Activated CD8-positive, alpha-beta memory T cell treated with anti-CD3 and anti-CD28 coated beads for 4 hours (primary cell): ENCODE measurements at regions not wholly inside any gene's neighbourhood (a gene's known extent, or its start where the extent isn't known, plus 50 kb on each side); places are given as distances from the start of the nearest gene placed in this dataset.
"Not testable (repeated sequence)": the region's sequence is repeated elsewhere in the genome, so short reads cannot be mapped to it uniquely, and the experiment has no call there.

Experiments used
- DNase-seq, 2 donors: peaks; one replicate each; pipeline ENCODE4 v3.0.0-alpha.2; 2020; ENCODE audit warnings: low read depth in 2 of 2

DNA sequence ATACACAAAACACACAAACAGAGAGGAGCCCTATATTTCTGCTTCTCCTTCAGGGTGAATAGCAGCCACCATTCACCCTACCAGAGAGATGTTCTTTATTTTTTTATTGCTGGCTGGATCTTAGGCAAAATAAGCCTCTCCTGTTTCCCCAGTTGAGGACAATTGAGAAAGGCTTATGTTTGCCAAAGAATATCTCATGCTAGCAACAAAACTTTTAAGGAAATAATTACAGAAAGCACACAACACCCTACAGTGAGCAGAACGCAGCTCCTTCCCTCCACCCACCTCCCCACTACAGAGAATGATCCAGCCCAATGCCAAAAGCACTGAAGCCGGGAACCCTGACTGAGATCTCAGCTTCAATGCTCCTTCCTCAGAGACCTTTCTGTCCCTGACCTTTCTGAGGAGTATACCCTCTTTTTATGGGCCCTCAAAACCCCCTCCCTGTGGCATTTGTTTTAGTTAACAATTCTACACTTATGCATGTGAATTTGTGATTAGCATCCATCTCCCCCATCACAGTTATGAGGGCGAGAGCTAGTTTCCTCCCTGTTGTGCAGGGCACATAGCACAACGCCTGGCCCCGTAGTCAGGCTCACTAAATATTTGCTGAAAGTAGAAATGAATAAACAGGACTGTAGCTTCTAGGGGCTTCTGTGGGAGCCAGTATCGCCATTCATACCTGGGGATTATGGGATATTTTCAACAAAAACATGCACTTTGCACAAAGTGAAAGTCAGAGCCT is 491.6 kb upstream of the CDH4 start:
- DNase-seq: no peak

DNA sequence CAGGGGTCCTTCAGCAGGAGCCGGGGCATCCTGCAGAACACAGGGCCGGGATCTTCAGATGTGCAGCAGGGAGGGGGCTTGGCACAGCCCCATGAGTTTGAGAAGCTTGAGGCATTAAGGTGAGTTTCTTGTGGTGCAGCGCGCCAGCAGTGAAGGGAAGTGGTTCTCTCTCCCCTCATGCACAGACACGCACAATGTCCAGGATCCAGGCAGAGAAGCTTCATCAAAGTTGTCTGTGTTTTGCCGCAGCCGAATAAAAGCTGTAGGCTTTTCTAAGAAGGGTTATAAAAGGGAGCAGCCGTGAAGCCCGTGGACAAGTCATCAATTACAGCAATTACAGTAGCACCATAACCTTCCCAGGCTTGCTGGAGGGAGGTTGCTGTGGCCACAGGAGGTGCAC is 491.0 kb upstream of the CDH4 start:
- no peak for DNase-seq

- no peak for DNase-seq
Observed at GRCh38 chr20:60762386-60762785, 489.7 kb upstream of the CDH4 start.

DNA sequence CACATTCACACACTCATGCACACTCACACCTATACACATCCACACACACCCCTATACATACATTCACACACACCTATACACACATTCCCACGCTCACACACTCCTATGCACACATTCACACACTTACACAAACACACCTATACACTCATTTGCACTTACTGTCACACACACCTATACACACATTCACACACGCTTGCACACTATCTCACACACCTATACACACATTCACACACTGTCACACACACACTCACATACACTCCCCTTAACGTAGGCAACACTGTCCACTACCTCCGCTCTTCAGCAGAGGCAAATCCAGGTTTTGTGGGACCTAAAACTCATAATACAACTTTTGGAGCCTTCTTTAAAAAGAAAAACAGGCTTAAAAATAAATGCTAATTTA is 487.7 kb upstream of the CDH4 start:
- DNase-seq: no peak

GRCh38 chr20:60764771-60765170 is 487.3 kb upstream of the CDH4 start:
- no peak for DNase-seq

- no peak for DNase-seq
Observed at GRCh38 chr20:60765821-60766403, 486.1 kb upstream of the CDH4 start.

GRCh38 chr20:60768216-60768615 is 483.8 kb upstream of the CDH4 start:
- no peak for DNase-seq

DNA sequence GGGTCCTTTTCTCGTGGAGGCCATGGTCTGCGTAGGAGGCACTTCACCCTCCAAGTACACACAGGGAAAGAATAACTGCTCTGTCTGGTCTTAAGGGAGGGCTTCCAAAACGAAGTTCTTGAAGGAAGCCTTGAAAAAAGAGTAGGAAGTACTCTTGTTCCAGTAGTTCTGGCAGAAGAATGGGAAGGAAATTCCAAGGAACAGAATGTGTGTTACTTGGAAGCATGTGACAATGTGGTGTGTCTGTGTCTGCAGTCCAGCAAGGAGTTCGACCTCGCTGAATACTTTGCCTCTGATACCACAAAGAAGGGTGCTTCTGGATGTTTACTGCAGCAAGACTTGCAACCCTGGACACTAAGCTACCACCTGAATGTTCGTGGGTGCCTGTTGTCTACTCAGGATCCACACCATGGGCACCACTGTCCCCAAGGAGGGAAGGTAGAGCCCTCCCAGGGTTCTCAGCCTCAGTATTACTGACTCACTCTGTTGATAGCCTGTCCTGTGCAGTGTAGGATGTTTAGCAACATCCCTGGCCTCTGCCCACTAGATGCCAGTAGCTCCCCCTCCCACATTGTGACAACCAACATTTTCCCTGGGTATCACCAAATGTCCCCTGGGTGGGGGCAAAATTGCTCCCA is 471.6 kb upstream of the CDH4 start:
- DNase-seq: no peak

DNA sequence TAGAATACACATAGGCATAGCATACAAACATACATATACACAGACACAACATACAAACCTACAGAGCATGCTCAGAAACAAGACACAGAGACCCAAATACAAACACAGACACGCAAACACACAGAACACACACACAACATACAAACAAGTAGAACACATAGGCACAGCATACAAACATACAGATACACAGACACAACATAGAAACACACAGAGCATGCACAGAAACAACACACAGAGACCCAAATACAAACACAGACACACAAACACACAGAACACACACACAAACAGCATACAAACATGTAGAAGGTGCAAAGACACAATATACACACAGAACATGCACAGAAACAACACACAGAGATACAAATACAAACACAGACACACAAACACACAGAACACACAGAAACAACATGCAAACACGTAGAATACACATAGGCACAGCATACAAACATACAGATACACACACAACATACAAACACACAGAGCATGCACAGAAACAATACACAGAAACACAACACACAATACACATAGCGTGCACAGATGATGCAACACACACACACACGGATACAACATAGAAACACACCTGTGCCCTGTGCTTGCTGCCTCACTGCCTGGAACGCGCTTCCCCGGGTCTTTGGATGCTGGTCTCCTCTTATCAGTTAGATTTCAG is 469.0 kb upstream of the CDH4 start:
- DNase-seq: no peak

- no peak for DNase-seq
Observed at GRCh38 chr20:60785301-60785700, 466.8 kb upstream of the CDH4 start.

DNA sequence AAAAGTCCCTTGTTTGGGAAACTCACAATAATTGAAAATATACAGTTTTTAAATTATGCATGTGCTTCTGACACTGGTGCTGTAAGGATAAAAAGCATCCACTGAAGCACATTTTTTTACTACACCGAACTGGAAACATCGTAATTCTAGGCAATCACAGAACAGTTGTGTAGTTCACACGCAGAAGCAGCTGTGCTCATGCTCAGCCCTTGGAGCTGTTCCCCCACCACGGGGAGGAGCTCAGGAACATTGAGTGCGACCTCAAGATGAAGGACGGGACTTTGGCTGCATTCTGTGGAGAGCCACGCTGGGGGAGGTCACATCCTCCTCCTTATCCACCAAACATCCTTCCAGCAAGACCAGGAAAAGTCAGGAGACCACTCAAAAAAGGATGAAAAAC is 466.3 kb upstream of the CDH4 start:
- DNase-seq: no peak

DNA sequence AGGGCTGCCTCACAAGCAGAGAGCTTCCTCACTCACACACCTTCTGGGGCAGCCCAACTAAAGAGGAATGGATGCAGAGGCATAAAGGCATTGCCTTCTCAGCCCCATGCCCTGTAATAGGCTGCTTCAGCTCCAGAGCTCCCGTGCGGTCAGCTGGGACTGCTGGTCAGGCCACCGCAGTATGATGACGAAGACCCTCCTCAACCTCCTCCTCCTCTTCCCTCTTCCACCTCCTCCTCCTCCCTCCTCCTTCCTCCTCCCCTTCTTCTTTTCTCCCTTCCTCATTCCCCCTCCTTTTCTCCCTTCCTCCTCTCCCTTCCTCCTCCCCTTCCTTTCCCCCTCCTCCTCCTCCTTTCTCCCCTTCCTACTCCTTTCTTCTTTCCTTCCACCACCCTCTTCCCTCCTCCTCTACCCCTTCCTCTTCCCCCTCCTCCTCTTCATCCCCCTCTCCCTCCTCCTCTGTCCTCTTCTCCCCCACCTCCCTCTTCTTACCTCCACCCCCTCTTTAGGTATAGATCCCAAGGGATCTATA is 465.3 kb upstream of the CDH4 start:
- DNase-seq: no peak

DNA sequence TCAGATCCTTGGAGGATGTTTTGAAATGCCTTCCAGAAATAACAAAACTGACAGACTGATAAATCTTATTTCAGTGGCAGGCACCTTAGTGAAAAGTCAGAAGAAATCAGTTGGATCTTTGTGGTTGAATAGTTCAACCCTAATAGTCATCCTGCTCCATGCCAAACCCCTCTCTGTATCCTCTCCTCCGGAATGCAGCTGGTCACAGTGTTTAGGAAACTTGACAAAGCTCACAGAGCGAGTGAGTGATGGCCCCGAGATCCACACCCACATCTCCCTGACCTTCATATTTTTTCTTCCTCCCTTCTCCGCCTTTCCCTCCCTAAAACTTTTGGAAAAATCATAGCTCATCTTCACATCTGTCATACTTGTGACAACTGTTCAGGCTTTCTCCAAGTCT is 464.8 kb upstream of the CDH4 start:
- no peak for DNase-seq

GRCh38 chr20:60788070-60788469 is 464.0 kb upstream of the CDH4 start:
- no peak for DNase-seq

- no peak for DNase-seq
Observed at GRCh38 chr20:60789399-60789798, 462.7 kb upstream of the CDH4 start.

GRCh38 chr20:60790339-60790738 is 461.7 kb upstream of the CDH4 start:
- DNase-seq: not testable (repeated sequence)

GRCh38 chr20:60791823-60792222 is 460.2 kb upstream of the CDH4 start:
- DNase-seq: no peak

DNA sequence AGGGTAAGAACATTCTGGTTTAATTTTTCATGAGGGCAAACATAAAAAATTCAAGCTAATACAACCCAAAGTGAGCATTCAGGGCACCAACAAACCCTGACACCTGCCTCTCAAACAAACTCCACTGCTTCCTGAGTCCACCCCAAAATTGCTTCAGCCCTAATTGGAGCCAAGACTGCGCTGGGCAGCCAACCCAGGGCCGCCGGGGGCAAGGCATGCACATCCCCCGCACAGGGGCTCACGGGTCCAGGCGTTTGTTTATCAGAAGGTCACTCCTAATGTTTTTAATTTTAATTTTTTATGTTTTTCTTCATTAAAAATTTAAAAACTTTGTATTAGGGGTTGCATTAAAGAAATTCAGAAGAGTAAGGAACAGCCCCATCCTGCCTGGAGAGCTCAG is 459.1 kb upstream of the CDH4 start:
- DNase-seq: no peak

- DNase-seq: no peak
Observed at GRCh38 chr20:60794674-60795073, 457.4 kb upstream of the CDH4 start.

- no peak for DNase-seq
Observed at GRCh38 chr20:60795651-60796050, 456.4 kb upstream of the CDH4 start.

DNA sequence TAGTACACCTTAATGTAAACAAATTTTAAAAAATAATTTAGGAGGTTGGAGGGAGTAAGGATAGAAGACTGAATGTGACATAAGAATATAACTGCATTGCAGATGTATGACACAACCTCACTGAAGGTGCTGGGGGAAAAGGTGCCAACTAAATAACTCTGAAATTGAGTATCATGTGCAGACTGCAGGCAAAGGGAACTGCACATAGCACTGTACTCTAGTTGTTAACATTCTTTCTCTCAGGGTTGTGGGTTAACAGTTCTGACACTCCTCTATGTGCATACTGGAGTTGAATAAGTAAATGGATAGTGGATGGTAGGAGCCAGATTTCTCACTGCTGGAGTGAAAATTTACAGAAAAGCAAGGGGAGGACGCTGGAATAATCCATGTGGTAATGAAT is 451.9 kb upstream of the CDH4 start:
- no peak for DNase-seq

- DNase-seq: no peak
Observed at GRCh38 chr20:60802676-60803075, 449.4 kb upstream of the CDH4 start.
